ENCODE measurements at regions not wholly inside any gene's neighbourhood (a gene's known extent, or its start where the extent isn't known, plus 50 kb on each side); places are given as distances from the start of the nearest gene placed in this dataset.
"Not testable (repeated sequence)": the region's sequence is repeated elsewhere in the genome, so short reads cannot be mapped to it uniquely, and the experiment has no call there.

- DNase-seq (ENCODE audit: low spot score): no peak
Measured at GRCh38 chr6:112459758-112460304, 112.7 kb downstream of the RFPL4B start.

GRCh38 chr6:112464901-112465665, 118.0 kb downstream of the RFPL4B start:
- no peak for DNase-seq (ENCODE audit: low spot score)

GRCh38 chr6:112466373-112467151, 119.4 kb downstream of the RFPL4B start:
- no peak for DNase-seq (ENCODE audit: low spot score)

- DNase-seq (ENCODE audit: low spot score): no peak
Measured at GRCh38 chr6:112468359-112468758, 121.2 kb downstream of the RFPL4B start.

- no peak for DNase-seq (ENCODE audit: low spot score)
Measured at GRCh38 chr6:112469306-112469705, 122.2 kb downstream of the RFPL4B start.

GRCh38 chr6:112470376-112470775, 123.2 kb downstream of the RFPL4B start:
- no peak for DNase-seq (ENCODE audit: low spot score)

- no peak for DNase-seq (ENCODE audit: low spot score)
Measured at GRCh38 chr6:112470950-112471349, 123.8 kb downstream of the RFPL4B start.

GRCh38 chr6:112475083-112475482, 128.0 kb downstream of the RFPL4B start:
- DNase-seq (ENCODE audit: low spot score): no peak

- DNase-seq (ENCODE audit: low spot score): no peak
Measured at GRCh38 chr6:112477125-112477524, 130.0 kb downstream of the RFPL4B start.

- DNase-seq (ENCODE audit: low spot score): no peak
Measured at GRCh38 chr6:112478036-112478435, 130.9 kb downstream of the RFPL4B start.

GRCh38 chr6:112479975-112480374, 132.8 kb downstream of the RFPL4B start:
- DNase-seq (ENCODE audit: low spot score): not testable (repeated sequence)

GRCh38 chr6:112480553-112480952, 133.4 kb downstream of the RFPL4B start:
- DNase-seq (ENCODE audit: low spot score): no peak

GRCh38 chr6:112481211-112481610, 134.1 kb downstream of the RFPL4B start:
- DNase-seq (ENCODE audit: low spot score): no peak

GRCh38 chr6:112482373-112482772, 135.2 kb downstream of the RFPL4B start:
- DNase-seq (ENCODE audit: low spot score): no peak

- DNase-seq (ENCODE audit: low spot score): no peak
Measured at GRCh38 chr6:112485120-112485826, 138.1 kb downstream of the RFPL4B start.

- no peak for DNase-seq (ENCODE audit: low spot score)
Measured at GRCh38 chr6:112485827-112486212, 138.7 kb downstream of the RFPL4B start.

- DNase-seq (ENCODE audit: low spot score): no peak
Measured at GRCh38 chr6:112486454-112486853, 139.3 kb downstream of the RFPL4B start.

GRCh38 chr6:112488238-112488637, 141.1 kb downstream of the RFPL4B start:
- no peak for DNase-seq (ENCODE audit: low spot score)

- no peak for DNase-seq (ENCODE audit: low spot score)
Measured at GRCh38 chr6:112501705-112502104, 154.6 kb downstream of the RFPL4B start.

- DNase-seq (ENCODE audit: low spot score): no peak
Measured at GRCh38 chr6:112502351-112503090, 155.4 kb downstream of the RFPL4B start.

- DNase-seq (ENCODE audit: low spot score): no peak
Measured at GRCh38 chr6:112503091-112503596, 156.0 kb downstream of the RFPL4B start.
